ENCODE measurements at regions not wholly inside any gene's neighbourhood (a gene's known extent, or its start where the extent isn't known, plus 50 kb on each side); places are given as distances from the start of the nearest gene placed in this dataset.
A peak's percentile ranks its signal among the peaks of the same experiment; 100 is the strongest.

GRCh38 chr5:27403243-27403882 is 365.0 kb upstream of the CDH9 start:
- DNase-seq (ENCODE audit: low read depth): peak; percentile 42

- no peak for DNase-seq (ENCODE audit: low read depth)
Measured at GRCh38 chr5:27402828-27403227, 364.4 kb upstream of the CDH9 start.

- no peak for DNase-seq (ENCODE audit: low read depth)
Measured at GRCh38 chr5:27396998-27397397, 358.6 kb upstream of the CDH9 start.

DNA sequence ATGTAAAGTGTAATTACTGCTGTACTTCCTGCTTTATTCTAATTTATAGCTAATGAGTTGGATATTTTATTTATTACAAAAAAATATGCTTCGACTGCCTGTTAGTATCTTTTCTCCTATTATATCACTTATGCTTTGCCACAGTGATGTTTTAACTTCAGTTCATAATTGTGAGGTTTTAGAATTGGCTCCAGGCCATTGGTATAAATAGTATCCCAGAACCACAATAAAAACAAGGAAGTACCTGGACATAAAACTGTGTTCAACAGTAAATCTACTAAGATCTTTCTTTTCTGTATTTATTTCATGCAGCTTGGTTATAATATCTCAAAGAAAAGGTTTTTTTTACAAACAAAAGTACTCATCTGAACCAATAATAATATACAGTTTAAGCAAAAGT is 354.3 kb upstream of the CDH9 start:
- no peak for DNase-seq (ENCODE audit: low read depth)

DNA sequence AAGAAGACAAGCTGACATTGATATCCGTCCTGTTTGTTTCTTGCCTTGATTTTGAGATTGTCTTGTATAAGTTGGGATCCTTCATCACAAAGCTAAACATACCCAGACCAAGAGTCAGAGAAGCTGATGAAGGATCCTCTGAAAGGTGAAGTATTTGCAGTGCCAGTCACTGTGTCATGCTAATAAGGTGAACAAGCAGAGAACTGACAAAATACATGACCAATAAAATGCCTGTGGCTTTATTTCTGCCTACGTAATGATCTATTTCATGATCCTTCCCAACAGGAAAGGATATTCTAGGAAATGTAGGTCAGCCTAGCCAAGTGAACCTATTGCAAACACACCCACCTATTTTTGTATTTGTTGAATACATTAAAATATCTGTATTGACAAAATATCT is 351.3 kb upstream of the CDH9 start:
- DNase-seq (ENCODE audit: low read depth): no peak

GRCh38 chr5:27388755-27389154 is 350.4 kb upstream of the CDH9 start:
- DNase-seq (ENCODE audit: low read depth): no peak

DNA sequence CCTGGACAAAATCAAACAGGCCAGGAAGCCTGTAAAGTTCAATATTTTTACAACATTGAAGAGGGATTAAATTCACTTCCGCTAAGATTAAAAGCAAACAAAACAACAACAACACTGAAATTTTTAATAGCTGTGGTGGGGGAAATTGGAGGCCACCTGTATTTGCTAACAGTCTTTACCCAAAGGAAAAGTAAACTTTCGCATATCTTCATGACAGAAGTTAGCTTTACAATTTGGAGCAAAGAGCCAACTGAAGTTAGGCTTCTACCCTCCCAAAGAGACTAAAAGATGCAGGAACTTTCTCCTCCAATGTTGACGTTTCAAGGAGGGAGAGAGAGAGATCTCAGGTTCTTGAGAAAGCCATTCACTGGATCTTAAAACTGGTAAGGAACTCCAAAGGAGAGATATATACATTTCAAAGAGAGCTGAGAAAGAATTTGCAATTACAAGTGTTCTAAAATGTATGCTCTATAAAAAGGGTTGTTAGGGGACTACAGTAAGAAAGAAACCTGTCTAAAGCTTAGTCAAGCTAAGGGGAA is 349.2 kb upstream of the CDH9 start:
- no peak for DNase-seq (ENCODE audit: low read depth)

DNA sequence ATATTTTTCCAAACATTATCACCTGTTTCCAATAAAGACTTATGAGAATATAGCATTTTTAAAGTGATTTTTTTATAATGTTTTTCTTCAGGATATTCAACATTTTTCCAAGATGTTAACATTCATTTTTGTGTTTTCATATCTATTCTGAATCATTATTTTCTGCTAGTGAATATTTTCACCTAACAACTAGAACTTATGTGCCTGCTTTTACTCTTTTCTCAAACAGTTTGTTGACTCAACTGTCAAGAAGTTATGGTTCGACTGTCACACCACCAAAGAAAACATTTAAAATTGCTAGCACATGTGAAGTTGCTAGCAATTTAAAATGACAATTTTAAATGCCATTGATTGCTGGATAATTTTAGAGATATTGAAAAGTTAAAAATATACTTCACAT is 343.3 kb upstream of the CDH9 start:
- no peak for DNase-seq (ENCODE audit: low read depth)

- peak; percentile 60 for DNase-seq (ENCODE audit: low read depth)
Measured at GRCh38 chr5:27377626-27378025, 339.2 kb upstream of the CDH9 start.

GRCh38 chr5:27353970-27354369 is 315.6 kb upstream of the CDH9 start:
- no peak for DNase-seq (ENCODE audit: low read depth)

GRCh38 chr5:27353540-27353939 is 315.2 kb upstream of the CDH9 start:
- DNase-seq (ENCODE audit: low read depth): no peak

DNA sequence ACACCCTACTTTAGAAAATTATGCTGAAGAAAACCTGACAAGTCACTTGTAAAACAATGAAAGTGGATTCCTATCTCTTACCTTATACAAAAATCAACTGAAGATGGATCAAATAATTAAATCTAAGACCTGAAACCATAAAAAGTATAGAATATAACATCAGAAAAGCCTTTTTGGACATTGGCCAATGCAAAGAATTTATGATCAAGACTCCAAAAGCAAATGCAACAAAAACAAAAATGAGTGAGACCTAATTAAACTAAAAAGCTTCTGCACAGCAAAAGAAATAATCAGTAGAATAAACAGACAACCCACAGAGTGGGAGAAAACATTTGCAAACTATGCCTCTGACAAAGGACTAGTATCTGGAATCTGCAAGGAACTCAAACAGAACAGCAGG is 303.0 kb upstream of the CDH9 start:
- DNase-seq (ENCODE audit: low read depth): no peak

DNA sequence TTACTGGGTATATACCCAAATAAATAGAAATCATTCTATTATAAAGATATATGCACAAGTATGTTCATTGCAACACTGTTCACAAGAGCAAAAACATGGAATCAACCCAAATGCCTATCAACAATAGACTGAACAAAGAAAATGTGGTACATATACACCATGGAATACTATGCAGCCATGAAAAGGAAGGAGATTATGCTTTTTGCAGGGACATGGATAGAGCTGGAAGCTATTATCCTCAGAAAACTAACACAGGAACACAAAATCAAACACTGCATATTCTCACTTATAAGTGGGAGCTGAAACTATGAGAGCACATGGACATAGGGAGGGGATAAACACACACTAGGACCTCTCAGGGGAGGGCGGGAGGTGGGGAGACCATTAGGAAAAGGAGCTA is 298.4 kb upstream of the CDH9 start:
- no peak for DNase-seq (ENCODE audit: low read depth)

DNA sequence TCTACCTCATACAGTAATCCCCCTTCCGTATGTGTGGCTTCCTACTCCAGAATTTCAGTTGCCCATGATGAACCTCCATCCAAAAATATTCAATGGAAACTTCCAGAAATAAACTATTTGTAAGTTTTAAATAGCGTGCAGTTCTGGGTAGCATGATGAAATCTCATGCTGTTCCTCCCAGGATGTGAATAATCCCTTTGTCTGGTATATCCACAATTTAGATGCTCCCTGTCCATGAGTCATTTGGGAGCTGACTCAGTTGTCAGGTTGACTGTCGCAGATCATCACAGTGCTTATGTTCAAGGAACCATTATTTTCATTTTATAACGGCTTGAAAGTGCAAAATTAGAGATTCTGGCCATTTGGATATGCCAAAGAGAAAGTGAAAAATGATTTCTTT is 290.1 kb upstream of the CDH9 start:
- peak; percentile 79 for DNase-seq (ENCODE audit: low read depth)

DNA sequence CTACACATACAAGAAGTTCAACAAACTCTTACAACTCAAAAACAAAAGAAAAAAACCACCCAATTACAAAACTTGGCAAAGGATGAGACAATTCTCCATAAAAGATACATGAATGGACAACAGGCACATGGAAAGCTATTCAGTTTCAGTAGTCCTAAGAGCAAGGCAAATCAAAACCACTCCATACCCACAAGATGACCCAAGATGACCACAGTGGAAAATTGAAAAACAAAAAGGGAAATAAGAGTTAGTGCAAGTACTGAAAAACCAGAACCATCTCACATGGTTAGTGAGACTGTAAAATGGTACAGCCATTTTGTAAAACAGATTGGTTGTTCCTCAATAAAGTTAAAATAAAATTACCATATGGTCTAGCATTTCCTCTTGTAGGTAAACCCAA is 287.1 kb upstream of the CDH9 start:
- no peak for DNase-seq (ENCODE audit: low read depth)

GRCh38 chr5:27318701-27319100 is 280.3 kb upstream of the CDH9 start:
- peak; percentile 17 for DNase-seq (ENCODE audit: low read depth)

DNA sequence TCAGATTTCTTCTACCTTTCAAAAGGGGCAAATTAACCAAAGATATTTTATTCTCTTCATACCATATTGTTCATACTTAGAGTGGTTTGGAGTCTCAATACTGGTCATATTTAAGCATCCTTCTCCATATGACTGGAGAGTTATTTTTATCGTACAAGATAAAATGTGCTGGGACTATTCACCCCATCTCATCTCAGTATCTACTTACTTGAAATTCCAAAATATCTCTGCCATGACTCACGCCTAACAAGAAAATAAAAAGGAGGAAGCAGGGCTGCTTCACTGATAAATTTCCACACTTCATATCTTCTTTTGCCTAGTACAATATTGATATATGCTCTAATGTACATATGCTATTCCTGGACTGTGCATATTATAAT is 277.9 kb upstream of the CDH9 start:
- peak; percentile 89 for DNase-seq (ENCODE audit: low read depth)

DNA sequence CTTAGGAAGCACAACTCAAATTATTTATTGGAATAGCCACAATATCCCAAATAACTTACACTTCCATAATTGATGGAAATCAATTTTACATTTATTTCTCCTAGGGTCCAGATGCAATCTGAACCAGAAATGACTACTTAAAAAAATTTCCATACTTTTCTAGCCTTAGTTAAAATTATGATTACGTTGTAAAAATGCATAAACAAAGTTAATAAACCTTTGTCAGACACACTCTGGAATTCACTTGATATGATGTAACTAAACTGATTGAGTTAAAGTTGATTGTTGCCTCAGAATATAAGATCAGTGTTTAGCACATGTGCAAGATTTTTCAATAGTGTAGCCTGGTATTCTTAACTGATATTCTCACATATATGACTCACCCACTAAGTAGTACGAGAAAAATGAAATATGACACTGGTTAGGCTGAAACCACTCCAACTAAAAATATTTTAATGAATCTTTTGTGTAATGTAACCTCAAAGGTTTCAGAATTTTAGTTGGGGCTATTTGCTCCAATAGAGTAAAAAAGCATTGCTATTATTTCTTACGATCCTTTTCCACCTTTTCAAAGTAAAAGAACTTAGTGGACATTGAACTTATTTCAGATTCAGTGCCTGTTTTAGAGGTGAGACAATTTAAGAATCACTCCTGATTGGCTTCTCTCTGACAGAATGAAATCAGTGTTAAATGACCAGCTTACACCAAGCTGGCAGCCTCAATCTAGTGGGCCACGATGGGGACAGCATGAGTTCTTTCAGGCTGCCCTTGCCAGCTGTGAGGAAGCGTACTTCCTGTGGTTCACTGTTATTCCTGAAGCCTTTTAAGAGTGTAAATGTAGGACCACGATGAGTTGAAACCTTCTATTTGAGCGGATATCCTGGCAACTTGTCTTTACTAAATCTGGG is 277.2 kb upstream of the CDH9 start:
- DNase-seq (ENCODE audit: low read depth): peak; percentile 85

- DNase-seq (ENCODE audit: low read depth): no peak
Measured at GRCh38 chr5:27313549-27313948, 275.2 kb upstream of the CDH9 start.

DNA sequence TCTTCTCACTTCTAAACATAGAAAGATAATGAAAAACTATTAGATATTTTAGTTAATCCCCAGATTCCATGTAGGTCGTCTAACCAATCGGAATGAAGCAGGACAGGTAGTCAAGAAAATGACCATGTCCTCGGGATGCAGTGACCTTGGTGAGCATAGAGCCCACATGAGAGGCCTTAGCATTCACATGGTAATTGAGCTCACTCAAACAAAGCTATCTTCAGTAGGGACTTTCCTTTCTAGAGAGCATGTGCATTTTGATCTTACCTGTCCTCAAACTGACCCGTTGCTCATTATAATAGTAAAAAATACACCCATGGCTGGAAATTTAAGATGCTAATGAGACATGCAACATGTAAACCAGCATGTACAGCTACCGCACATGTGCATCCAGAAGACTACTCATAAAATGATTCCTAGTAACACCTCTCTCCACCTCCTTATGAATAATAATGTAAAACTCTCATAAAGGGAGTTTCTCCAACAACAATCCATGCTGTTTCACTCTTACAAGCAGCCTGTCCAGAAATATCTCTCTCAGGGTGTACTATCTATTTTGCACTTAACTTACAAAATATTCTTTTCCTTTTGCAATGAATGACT is 274.0 kb upstream of the CDH9 start:
- no peak for DNase-seq (ENCODE audit: low read depth)

DNA sequence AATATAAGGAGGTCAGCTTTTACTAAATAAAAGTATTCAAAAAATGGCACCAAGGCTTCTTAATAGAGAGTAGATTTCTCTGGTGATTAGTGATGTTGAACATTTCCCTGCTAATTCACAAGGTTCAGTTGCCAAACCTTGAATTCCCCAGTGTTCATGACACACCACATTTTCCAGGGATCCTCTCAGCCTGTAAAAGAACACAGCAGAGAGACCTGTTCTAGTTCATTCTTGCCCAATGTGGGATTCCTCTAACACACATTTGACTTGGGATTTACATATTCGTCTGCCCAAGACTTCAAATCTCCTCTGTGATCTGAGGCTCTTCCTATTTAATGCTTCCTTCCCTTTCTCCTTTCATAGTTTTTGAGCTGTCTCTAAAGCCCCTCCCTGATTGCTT is 273.2 kb upstream of the CDH9 start:
- peak; percentile 84 for DNase-seq (ENCODE audit: low read depth)

- DNase-seq (ENCODE audit: low read depth): peak; percentile 31
Measured at GRCh38 chr5:27308153-27308552, 269.8 kb upstream of the CDH9 start.

- DNase-seq (ENCODE audit: low read depth): peak; percentile 8
Measured at GRCh38 chr5:27290172-27290571, 251.8 kb upstream of the CDH9 start.

All from amniotic epithelial cell (primary cell).